Fibroblast of mammary gland (primary cell): ENCODE measurements at regions not wholly inside any gene's neighbourhood (a gene's known extent, or its start where the extent isn't known, plus 50 kb on each side); places are given as distances from the start of the nearest gene placed in this dataset.
"Not testable (repeated sequence)": the region's sequence is repeated elsewhere in the genome, so short reads cannot be mapped to it uniquely, and the experiment has no call there.

ENCODE experiments used
- DNase-seq: peaks from one replicate; pipeline ENCODE4 v3.0.0-alpha.2; 2010; ENCODE audit warnings: low read depth
- H3K4me3 ChIP-seq: 2 replicates; pipeline ENCODE4 v1.5.1; 2011; ENCODE audit warnings: low read depth, mild to moderate bottlenecking, low read length, moderate library complexity; ENCODE audit not compliant: control insufficient read depth
- CTCF ChIP-seq: conservative IDR thresholded peaks from 2 replicates; pipeline ENCODE4 v1.5.1; 2011; ENCODE audit warnings: low read depth, low read length, inconsistent platforms; ENCODE audit not compliant: control insufficient read depth, insufficient read depth

GRCh38 chr3:175948041-175948440 is 1088.9 kb downstream of the NAALADL2 start:
- TF ChIP-seq CTCF: no peak
- DNase-seq: no peak
- no peak overlapping the region for H3K4me3 ChIP-seq

- DNase-seq: peak; percentile 20
- no peak overlapping the region for H3K4me3 ChIP-seq
- peak; percentile 47 for TF ChIP-seq CTCF
Measured at GRCh38 chr3:175941352-175941751, 1082.2 kb downstream of the NAALADL2 start.

DNA sequence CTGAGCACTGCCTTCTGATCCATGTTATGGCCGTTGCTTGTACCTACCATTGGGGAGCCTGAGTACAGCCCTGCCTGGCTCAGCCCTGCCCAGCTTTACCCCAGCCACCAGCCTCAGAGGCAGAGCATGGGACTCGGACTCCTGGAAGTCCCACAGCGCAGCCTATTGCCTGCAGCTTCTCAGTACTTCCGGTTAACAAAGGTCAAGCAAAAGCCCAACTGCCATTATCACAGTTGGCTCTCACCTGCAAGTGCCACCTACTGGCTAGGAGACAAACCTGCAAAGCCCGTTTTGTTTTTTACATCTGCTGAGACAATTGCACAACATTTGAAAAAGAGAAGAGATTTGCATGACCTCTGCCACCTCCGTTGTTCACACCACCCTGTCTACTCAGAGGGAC is 1081.7 kb downstream of the NAALADL2 start:
- no peak for DNase-seq
- no peak overlapping the region for H3K4me3 ChIP-seq
- no peak for TF ChIP-seq CTCF

GRCh38 chr3:175940243-175940642 is 1081.1 kb downstream of the NAALADL2 start:
- no peak overlapping the region for H3K4me3 ChIP-seq
- no peak for TF ChIP-seq CTCF
- no peak for DNase-seq

GRCh38 chr3:175937367-175937766 is 1078.2 kb downstream of the NAALADL2 start:
- DNase-seq, H3K4me3 ChIP-seq: not testable (repeated sequence)

GRCh38 chr3:175932586-175932985 is 1073.5 kb downstream of the NAALADL2 start:
- H3K4me3 ChIP-seq: no peak overlapping the region
- no peak for TF ChIP-seq CTCF
- peak; percentile 52 for DNase-seq

DNA sequence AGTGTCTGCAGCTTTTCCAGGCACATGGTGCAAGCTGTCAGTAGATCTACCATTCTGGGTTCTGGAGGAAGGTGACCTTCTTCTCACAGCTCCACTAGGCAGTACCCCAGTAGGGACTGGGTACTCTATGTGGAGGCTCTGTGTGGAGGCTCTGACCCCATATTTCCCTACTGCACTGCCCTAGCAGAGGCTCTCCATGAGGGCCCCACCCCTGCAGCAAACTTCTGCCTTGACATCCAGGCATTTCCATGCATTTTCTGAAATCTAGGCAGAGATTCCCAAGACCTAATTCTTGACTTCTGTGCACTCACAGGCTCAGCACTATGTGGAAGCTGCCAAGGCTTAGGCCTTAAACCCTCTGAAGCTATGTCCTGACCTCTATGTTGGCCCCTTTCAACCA is 1060.0 kb downstream of the NAALADL2 start:
- no peak for TF ChIP-seq CTCF
- no peak overlapping the region for H3K4me3 ChIP-seq
- no peak for DNase-seq
